ENCODE measurements at regions not wholly inside any gene's neighbourhood (a gene's known extent, or its start where the extent isn't known, plus 50 kb on each side); places are given as distances from the start of the nearest gene placed in this dataset.

DNA sequence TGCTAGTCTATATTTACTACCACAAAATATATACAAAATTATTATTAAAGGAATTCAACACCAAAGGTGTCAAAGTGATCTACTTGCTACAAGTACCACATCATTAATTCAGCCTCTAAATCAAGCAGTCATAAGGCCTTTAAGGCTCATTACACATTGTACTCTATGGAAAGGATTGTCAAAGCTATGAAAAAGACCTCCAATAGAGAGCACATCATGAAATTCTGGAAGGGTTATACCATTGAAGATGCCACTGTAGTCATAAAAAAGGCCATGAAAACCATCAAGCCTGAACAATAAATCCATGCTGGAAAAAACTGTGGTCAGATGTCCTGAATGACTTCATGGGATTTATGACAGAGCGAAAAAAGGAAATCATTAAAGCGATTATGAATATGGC lies 708.0 kb upstream of the FAM174A start:
- H3K27ac ChIP-seq, result no peak overlapping the region
- no peak for DNase-seq (ENCODE audit: low spot score in 2 of 2)
- no peaks in the 10 kb centered on the region for H3K9me3 ChIP-seq
- no peaks in the 10 kb centered on the region for H3K4me1 ChIP-seq
- TF ChIP-seq POLR2A (IDR thresholded peaks at IDR 0.05) (no peak), POLR2AphosphoS5 (IDR thresholded peaks at IDR 0.05) (no peak)
- TF ChIP-seq, protein P1, sequence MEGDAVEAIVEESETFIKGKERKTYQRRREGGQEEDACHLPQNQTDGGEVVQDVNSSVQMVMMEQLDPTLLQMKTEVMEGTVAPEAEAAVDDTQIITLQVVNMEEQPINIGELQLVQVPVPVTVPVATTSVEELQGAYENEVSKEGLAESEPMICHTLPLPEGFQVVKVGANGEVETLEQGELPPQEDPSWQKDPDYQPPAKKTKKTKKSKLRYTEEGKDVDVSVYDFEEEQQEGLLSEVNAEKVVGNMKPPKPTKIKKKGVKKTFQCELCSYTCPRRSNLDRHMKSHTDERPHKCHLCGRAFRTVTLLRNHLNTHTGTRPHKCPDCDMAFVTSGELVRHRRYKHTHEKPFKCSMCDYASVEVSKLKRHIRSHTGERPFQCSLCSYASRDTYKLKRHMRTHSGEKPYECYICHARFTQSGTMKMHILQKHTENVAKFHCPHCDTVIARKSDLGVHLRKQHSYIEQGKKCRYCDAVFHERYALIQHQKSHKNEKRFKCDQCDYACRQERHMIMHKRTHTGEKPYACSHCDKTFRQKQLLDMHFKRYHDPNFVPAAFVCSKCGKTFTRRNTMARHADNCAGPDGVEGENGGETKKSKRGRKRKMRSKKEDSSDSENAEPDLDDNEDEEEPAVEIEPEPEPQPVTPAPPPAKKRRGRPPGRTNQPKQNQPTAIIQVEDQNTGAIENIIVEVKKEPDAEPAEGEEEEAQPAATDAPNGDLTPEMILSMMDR (IDR thresholded peaks at IDR 0.05), result no peak
- intact Hi-C loops (cut with DNase I; ENCODE audit: low total_unique reads), result no loop called here
- no peak overlapping the region for H3K4me3 ChIP-seq
- H3K36me3 ChIP-seq, result peaks cover under 1% of the 10 kb centered on the region
- H3K27me3 ChIP-seq, result no peaks in the 10 kb centered on the region

DNA sequence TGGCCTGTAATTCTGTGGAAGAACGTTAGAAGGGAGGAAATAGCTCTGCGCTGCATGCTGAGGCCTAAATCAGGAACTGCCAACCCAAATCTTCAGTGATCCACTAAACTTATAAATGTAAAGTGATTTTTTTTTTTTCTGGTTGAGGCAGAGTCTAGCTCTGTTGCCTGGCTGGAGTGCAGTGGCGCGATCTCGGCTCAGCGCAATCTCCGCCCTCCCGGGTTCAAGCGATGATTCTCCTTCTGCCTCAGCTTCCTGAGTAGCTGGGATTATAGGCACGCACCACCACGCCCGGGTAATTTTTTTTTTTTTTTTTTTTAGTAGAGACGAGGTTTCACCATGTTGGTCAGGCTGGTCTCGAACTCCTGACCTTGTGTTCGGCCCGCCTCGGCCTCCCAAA lies 717.4 kb upstream of the FAM174A start:
- TF ChIP-seq POLR2AphosphoS5 (IDR thresholded peaks at IDR 0.05), result no peak
- TF ChIP-seq POLR2A (IDR thresholded peaks at IDR 0.05), result no peak
- H3K4me3 ChIP-seq, result no peak overlapping the region
- H3K4me1 ChIP-seq, result no peaks in the 10 kb centered on the region
- intact Hi-C loops (cut with DNase I; ENCODE audit: low total_unique reads), result no loop called here
- no peaks in the 10 kb centered on the region for H3K27me3 ChIP-seq
- no peaks in the 10 kb centered on the region for H3K9me3 ChIP-seq
- no peak overlapping the region for H3K27ac ChIP-seq
- H3K36me3 ChIP-seq, result peaks cover 5% of the 10 kb centered on the region
- DNase-seq (ENCODE audit: low spot score in 2 of 2), result no peak

DNA sequence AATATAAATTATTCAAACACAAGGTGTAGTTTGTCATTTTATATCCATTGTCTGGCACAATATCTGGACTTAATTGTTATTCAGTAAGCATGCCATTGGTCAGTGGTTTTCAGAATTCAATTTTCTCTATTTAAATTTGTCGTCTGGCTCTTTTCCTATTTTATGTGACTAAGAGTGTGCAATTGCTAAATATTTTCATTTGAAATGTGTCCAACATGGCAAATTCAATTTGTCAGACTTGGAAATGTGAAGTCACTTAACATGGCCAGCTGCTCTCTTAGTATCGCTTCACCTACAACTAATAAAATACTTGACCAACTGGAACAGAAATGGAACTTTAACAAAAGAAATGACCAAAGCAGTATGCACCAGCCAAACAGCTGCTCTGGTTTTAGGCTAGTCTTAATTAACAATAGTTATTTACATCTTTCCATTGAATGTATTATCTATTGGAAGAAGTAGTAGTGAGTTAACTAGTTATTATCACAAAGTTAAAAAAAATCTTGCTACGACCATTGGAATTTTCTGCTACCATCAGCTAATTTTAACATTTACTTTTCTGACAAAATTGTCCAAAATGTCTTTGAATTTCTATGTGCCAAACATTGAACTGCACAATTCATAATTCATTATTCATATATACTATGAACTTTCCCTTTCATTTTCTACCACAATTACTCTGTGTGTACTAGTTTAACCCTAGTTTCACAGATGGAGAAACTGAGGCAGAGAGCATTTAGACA lies 720.7 kb upstream of the FAM174A start:
- Histone ChIP-seq H3K27me3 (no peaks in the 10 kb centered on the region), H3K27ac (no peak overlapping the region), H3K4me3 (no peak overlapping the region), H3K9me3 (no peaks in the 10 kb centered on the region), H3K4me1 (no peaks in the 10 kb centered on the region), H3K36me3 (no peaks in the 10 kb centered on the region)
- intact Hi-C loops (cut with DNase I; ENCODE audit: low total_unique reads), result no loop called here
- TF ChIP-seq POLR2A (IDR thresholded peaks at IDR 0.05), result no peak
- DNase-seq (ENCODE audit: low spot score in 2 of 2), result no peak

DNA sequence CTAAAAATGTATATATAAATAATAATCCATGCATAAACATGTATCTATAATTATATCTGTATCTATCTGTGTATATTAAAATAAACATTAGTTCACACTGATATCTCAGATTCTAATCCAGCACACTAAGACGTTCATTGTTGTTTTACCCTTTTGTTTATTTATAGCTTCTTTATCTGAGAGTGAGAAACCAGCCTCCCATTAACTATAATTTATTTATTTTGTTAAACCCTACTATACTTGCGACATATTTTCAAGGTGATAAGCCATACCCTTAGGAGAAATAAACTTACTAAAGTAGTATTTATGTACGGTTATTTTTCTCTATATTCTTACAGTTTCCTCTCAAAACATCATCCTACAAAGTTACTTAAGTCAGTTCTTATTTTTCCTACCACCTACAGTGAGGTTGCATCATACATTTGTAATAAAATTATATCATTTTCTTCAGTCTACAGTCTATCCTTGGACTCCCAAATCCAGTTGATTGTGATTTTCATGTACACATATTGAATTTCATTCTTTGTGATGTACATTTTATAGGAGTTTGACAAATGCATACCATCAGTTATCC lies 726.4 kb upstream of the FAM174A start:
- TF ChIP-seq, protein P1 (IDR thresholded peaks at IDR 0.05), result no peak
- no peak for TF ChIP-seq POLR2AphosphoS5 (IDR thresholded peaks at IDR 0.05)
- no peak for TF ChIP-seq POLR2A (IDR thresholded peaks at IDR 0.05)
- intact Hi-C loops (cut with DNase I; ENCODE audit: low total_unique reads), result no loop called here

DNA sequence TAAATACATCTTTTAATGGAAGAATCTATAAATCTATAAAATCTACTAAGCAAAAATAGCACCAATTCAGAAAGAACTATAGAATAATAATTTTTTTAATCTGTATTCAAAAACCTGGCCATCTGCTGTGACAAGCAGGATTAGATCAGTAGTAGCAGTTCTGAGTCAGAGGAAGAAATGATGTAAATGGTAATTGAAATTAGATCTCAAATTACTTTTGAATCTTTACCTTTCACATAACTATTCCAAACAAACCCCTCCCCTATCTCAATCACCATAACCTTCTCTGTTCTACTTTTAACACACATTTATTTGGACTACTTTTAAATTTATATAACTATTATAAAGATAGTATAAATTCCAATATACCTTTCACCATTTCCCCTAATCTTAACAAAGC lies 727.8 kb upstream of the FAM174A start:
- H3K27ac ChIP-seq, result no peak overlapping the region
- intact Hi-C loops (cut with DNase I; ENCODE audit: low total_unique reads), result no loop called here
- no peaks in the 10 kb centered on the region for H3K4me1 ChIP-seq
- no peak for DNase-seq (ENCODE audit: low spot score in 2 of 2)
- no peak for TF ChIP-seq POLR2AphosphoS5 (IDR thresholded peaks at IDR 0.05)
- no peak for TF ChIP-seq POLR2A (IDR thresholded peaks at IDR 0.05)
- TF ChIP-seq, protein P1 (IDR thresholded peaks at IDR 0.05), result no peak
- H3K9me3 ChIP-seq, result no peaks in the 10 kb centered on the region
- H3K4me3 ChIP-seq, result no peak overlapping the region
- no peaks in the 10 kb centered on the region for H3K27me3 ChIP-seq
- no peaks in the 10 kb centered on the region for H3K36me3 ChIP-seq

More for the DNA sequence above, 726.4 kb upstream of the FAM174A start:
- no peak for DNase-seq (ENCODE audit: low spot score in 2 of 2)
- Histone ChIP-seq H3K4me3 (no peak overlapping the region), H3K27ac (no peak overlapping the region), H3K4me1 (no peaks in the 10 kb centered on the region), H3K27me3 (no peaks in the 10 kb centered on the region), H3K9me3 (no peaks in the 10 kb centered on the region), H3K36me3 (no peaks in the 10 kb centered on the region)

DNA sequence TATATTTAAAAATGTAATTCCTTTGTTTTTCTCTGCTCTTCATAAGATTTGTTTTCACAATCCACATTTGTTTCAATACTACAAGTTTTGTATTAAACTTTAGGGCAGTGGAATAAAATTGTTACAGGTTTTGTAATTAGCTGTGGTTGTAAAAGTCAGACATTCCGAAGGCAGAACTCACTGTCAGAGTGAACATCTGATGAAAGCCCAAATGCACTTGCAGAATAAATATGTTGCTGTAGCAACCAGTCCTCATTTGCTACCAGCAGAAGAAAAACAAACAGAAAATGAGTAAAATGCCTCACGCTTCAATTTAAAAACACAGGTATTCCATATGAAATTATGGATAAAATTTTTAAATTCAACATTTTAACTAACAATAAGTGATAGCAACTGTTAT lies 740.1 kb upstream of the FAM174A start:
- H3K36me3 ChIP-seq, result no peaks in the 10 kb centered on the region
- no peaks in the 10 kb centered on the region for H3K4me1 ChIP-seq
- no peaks in the 10 kb centered on the region for H3K9me3 ChIP-seq
- TF ChIP-seq POLR2AphosphoS5 (IDR thresholded peaks at IDR 0.05), result no peak
- TF ChIP-seq, protein P1 (IDR thresholded peaks at IDR 0.05), result no peak
- TF ChIP-seq POLR2A (IDR thresholded peaks at IDR 0.05), result no peak
- intact Hi-C loops (cut with DNase I; ENCODE audit: low total_unique reads), result no loop called here
- DNase-seq (ENCODE audit: low spot score in 2 of 2), result no peak
- no peak overlapping the region for H3K4me3 ChIP-seq
- no peak overlapping the region for H3K27ac ChIP-seq
- no peaks in the 10 kb centered on the region for H3K27me3 ChIP-seq
